ENCODE measurements at regions not wholly inside any gene's neighbourhood (a gene's known extent, or its start where the extent isn't known, plus 50 kb on each side); places are given as distances from the start of the nearest gene placed in this dataset.

GRCh38 chr5:81838307-81838906 lies 87.5 kb upstream of the SSBP2 start:
- Histone ChIP-seq H3K4me1 (peaks cover 0 to 10% (median 0%) of the 10 kb centered on the region in 4 donors), H3K27ac (no peak overlapping the region), H3K27me3 (no peaks in the 10 kb centered on the region), H3K36me3 (no peaks in the 10 kb centered on the region), H3K9me3 (no peaks in the 10 kb centered on the region), H3K4me3 (no peak overlapping the region)
- intact Hi-C loops (cut with DNase I; ENCODE audit: low total_unique reads): no loop called here
- peak; percentile 20 to 38 for TF ChIP-seq CTCF (IDR thresholded peaks at IDR 0.05)
- DNase-seq: no peak

- H3K4me1 ChIP-seq: peaks cover 0 to 10% (median 0%) of the 10 kb centered on the region in 4 donors
- intact Hi-C loops (cut with DNase I; ENCODE audit: low total_unique reads): no loop called here
- TF ChIP-seq CTCF (IDR thresholded peaks at IDR 0.05): no peak
Measured at GRCh38 chr5:81837667-81838306, 86.9 kb upstream of the SSBP2 start.

GRCh38 chr5:81835814-81836367 lies 85.0 kb upstream of the SSBP2 start:
- Histone ChIP-seq H3K36me3 (no peaks in the 10 kb centered on the region), H3K9me3 (no peaks in the 10 kb centered on the region), H3K4me1 (peaks cover 0 to 10% (median 0%) of the 10 kb centered on the region in 4 donors), H3K27ac (peak overlapping the region in 1 of 2 donors; percentile 36), H3K27me3 (no peaks in the 10 kb centered on the region), H3K4me3 (no peak overlapping the region)
- TF ChIP-seq CTCF (IDR thresholded peaks at IDR 0.05): no peak
- no peak for DNase-seq
- intact Hi-C loops (cut with DNase I; ENCODE audit: low total_unique reads): no loop called here

More at GRCh38 chr5:81837667-81838306, 86.9 kb upstream of the SSBP2 start:
- no peaks in the 10 kb centered on the region for H3K9me3 ChIP-seq
- no peaks in the 10 kb centered on the region for H3K36me3 ChIP-seq
- H3K27ac ChIP-seq: no peak overlapping the region
- H3K4me3 ChIP-seq: no peak overlapping the region
- no peak for DNase-seq
- no peaks in the 10 kb centered on the region for H3K27me3 ChIP-seq

GRCh38 chr5:81834021-81834660 lies 83.2 kb upstream of the SSBP2 start:
- Histone ChIP-seq H3K4me1 (peaks cover 0 to 10% (median 0%) of the 10 kb centered on the region in 4 donors), H3K27ac (no peak overlapping the region), H3K4me3 (no peak overlapping the region), H3K9me3 (no peaks in the 10 kb centered on the region), H3K27me3 (no peaks in the 10 kb centered on the region), H3K36me3 (no peaks in the 10 kb centered on the region)
- DNase-seq: no peak
- TF ChIP-seq CTCF (IDR thresholded peaks at IDR 0.05): no peak
- intact Hi-C loops (cut with DNase I; ENCODE audit: low total_unique reads): no loop called here

GRCh38 chr5:81830596-81830995 lies 79.7 kb upstream of the SSBP2 start:
- intact Hi-C loops (cut with DNase I; ENCODE audit: low total_unique reads): no loop called here
- Histone ChIP-seq H3K27me3 (no peaks in the 10 kb centered on the region), H3K36me3 (no peaks in the 10 kb centered on the region), H3K4me3 (no peak overlapping the region), H3K9me3 (no peaks in the 10 kb centered on the region), H3K4me1 (peaks cover 0 to under 1% (median under 1%) of the 10 kb centered on the region in 4 donors), H3K27ac (no peak overlapping the region)
- no peak for TF ChIP-seq CTCF (IDR thresholded peaks at IDR 0.05)
- no peak for DNase-seq

Measured in tibial artery (tissue), 4 donors.